Stimulated activated CD8-positive, alpha-beta memory T cell treated with anti-CD3 and anti-CD28 coated beads, Interleukin-15, amount 100 ng/mL, for 48 hours (primary cell): ENCODE measurements at regions not wholly inside any gene's neighbourhood (a gene's known extent, or its start where the extent isn't known, plus 50 kb on each side); places are given as distances from the start of the nearest gene placed in this dataset.

Experiments
- DNase-seq, 2 donors: peaks; one replicate each; pipeline ENCODE4 v3.0.0-alpha.2; 2020; ENCODE audit warnings: low read depth in 2 of 2

DNA sequence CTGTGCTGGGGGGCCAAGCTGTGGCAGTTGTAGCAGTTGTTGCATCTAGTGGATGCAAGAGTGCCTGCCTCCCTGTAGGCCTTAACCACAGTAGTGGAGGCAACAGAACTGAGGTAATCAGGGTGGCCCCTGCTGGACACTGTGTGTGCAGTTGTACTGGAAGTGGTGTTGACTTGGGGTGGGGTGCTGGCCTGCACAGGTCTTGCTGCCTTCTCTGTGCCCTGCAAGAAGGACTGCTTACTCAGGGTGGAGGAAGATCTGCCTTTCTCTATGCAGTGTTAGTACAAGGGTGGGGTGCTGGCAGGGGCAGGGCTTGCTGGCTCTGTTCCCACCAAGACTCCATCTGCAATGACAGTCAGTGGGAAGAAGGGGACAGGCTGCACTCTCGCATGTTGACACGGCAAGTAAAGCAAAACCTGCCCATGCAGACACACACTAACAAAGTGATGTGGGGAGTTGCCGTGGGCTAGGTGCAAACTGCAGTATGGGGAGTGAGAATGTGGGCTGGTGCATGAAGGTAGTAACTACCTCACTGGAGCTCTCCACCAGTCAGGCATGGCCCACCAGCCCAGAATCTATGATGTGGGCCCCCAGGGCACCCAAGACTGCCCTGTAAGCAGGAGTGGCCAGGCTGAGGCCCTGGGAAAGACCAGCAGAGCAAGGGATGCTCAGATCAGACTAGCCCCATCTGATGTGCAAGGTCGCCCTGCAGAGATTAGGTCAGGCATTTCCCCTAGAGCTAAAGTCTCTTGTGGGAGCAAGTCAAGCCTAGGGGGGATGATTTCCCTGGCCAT lies 594.9 kb downstream of the TECRL start:
- DNase-seq = no peak

DNA sequence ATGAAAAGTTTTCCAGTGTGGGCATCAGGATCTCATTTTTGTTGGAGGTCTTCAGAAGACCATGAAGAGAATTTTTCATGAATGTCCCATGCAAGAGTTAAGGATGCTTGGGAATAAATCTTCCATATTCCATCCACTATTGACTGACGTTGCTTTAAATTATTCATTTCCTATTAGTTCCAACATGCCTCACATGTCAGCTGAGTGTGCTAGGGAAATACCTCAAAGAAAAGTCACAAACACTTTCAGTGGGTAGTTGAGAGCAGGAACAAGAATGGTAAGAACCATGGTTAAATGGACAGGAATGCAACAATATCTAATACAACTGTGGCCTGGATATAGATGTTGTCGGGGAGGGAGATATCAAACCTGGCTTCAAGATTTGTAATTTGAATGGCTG lies 610.1 kb downstream of the TECRL start:
- DNase-seq = no peak

DNA sequence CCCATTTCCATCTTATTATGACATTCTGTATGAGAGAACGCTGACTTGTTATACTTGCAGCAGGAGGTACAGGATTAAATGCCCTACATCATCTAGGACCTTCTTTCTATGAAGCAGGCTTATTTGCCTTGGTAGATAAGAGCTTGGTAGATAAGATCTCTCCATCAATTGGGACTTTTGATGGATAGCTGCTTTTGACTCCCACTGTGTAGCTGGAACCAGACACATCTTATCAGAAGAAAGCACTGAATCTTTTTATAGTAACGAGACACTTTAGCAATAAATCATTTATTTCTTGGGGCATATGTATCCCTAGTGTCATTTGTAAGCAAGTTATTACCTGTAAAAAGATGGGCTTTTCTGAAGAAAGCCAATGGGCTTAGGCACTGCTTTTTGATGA lies 613.9 kb downstream of the TECRL start:
- no peak for DNase-seq

DNA sequence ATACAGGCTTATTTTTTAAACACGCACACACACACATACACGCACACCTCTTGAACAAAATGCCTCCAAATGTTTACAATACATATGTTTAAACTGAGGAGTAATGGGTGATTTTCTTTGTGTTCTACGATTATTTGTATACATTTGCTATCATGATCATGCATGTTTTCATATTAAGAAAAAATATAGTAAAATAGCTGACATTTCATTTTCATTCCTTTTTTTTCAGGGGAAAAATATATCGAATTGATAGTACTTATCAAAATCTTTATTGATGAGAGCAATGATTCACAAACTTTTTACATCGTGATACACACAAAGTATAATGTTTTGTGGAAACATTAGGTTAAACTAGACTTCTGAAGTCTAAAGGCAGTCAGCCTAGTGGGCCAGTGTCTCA lies 618.9 kb downstream of the TECRL start:
- no peak for DNase-seq

DNA sequence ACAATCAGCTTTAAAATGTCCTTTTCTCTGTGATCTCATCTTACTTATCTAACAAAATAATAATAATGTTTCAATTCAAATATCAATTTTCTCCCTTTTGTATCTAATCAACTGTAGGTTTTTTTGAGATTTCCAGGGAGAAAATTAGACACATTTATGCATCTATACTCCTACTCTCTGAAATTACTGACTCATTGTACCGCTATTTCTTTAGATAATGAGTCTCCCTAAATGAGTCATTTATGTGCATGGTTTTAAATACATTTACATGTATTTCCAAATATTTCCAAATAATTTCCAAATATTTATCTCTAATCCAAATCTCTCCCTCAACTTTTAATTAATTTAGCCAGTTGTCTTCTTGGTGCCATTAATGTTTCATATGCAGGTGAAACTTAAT lies 621.0 kb downstream of the TECRL start:
- no peak for DNase-seq

DNA sequence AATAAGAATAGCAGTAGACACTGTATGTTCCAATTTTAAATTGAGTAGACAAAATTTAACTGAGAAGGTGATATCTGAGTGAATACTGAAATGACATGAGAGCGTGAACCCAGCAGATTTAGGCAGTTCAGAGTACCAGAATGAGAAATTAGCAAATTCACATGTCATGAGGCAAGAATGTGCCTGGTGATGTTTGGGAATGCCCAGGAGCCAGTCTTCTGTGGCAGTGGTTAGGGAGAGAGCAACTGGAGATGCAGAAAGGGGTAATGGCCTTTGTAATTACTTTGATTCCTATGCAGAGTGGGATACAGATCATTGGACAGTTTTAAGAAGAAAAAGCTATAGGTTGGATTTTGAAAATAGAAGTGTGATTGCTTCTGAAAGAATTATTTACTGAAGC lies 621.9 kb downstream of the TECRL start:
- DNase-seq = no peak

DNA sequence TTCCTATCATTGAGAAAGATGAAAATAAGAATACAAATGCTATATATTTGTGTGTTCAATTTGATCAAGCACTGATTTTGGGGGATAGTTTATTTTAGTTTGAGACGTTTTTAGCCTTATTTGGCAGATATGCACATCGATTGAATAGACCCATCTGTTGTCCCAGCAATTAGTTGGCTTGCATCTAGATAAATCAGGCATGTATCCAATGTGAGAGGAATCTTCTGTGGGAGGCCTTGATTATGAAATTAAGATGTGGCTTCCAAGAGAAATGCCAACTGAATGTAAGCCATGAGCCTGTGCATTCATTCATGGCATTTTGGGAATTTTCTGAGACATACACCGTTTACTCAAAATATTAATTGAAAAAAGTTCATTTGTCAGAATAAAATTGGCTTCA lies 623.1 kb downstream of the TECRL start:
- DNase-seq = no peak

DNA sequence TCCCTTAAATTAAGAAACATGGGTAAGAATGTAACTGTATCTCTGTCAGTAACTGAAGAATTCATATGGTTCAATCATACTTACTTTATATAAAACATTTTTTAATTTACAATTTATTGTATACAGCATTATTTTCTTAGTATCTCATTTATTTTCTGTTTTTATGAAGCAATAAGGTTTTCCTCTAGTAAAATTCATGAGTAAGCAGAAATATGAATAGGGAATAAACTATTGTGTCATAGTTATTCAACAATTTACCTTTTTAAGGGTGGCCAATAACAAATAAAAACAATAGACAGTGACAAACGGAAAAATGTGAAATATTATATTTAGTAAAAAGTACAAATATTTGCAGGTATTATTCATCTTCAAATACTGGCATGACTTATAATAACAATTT lies 624.4 kb downstream of the TECRL start:
- DNase-seq = no peak

DNA sequence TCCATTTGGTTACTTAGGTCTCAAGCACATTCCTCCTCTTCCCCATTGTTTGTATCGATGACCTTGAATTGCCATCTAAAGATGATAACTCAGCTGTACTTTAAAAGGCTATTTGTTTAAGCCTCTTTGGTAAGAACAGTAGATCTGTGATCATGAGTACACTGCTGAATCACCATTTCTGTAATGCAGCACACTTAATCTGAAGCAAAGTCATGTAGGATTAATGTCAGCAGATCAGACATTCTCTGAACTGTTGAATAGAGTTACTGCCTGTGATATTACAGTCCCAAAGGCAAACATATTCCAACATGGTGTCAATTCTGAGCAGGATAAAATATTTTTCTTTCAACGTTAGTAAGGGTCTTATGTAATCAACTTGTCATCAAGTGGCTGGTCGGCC lies 631.6 kb downstream of the TECRL start:
- DNase-seq = no peak

DNA sequence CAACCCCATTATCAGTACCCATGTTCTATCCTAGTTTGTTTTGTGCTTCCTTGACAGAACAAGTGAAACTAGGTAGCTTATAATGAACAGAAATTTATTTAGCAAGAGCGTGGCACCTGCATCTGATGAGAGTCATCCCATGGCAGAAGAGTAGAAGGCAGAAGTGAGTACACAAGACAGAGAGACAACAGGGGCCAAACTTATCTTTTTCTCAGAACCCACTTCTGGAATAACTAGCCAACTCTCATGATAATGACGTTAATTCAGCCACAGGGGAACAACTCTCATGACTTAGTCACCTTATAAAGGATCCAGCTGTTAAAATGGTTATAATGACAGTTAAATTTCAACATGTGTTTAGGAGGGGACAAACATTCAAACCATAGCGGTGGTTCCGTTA lies 644.9 kb downstream of the TECRL start:
- no peak for DNase-seq

DNA sequence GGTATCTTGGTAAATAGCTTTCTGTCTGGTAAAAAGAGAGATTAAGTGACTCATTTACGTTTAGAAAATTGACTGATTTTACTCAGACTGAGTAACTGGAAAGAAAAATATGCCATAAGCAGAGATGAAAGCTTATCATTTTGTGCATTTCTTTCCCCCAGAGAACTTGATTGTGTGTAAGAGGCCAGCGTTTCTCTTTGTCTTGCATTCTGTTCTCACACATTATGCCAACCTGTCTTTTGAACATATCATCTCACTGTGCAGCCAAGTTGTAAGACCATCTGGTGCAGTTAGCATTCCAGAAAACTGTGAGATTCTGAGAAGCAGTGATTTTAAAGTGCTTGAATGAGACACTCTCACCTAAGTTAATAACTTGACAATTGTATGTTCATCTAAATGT lies 651.3 kb downstream of the TECRL start:
- DNase-seq = no peak

DNA sequence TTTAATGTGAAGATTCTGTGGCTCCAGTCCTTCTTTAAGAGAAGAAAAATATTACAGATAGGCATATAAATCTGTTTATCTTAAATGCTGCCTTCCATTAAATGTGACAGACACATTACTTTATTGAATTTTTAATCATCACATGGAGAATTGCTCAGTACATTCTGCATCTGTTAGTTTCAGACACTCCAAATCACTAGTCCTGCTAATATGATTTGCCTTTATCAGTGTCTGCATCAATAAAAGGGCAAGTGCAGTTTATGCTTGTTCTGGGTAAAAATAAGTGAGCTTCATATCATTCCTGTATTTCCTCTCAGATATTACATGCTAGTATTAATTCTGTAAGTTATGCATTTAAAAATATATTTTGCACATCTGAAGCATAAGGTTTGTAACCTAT lies 666.4 kb downstream of the TECRL start:
- DNase-seq = no peak

DNA sequence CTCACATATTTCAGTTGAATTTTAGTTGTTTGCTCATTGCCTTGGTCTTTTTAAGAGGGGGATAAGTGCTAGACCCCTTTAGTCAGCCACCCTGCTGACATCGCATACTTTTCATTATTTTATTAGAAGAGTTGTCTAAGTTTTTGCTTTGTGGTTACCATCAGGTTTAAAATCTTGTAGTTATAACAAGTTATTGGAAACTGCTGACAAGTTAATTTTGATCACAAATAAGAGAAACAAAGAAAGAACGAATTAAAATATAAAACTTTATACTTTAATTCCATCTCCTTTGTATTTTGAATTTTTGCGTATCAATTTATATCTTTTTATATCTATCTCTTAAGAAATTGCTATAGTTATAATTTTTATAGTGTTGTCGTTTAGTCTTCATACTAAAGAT lies 679.7 kb downstream of the TECRL start:
- DNase-seq = no peak

DNA sequence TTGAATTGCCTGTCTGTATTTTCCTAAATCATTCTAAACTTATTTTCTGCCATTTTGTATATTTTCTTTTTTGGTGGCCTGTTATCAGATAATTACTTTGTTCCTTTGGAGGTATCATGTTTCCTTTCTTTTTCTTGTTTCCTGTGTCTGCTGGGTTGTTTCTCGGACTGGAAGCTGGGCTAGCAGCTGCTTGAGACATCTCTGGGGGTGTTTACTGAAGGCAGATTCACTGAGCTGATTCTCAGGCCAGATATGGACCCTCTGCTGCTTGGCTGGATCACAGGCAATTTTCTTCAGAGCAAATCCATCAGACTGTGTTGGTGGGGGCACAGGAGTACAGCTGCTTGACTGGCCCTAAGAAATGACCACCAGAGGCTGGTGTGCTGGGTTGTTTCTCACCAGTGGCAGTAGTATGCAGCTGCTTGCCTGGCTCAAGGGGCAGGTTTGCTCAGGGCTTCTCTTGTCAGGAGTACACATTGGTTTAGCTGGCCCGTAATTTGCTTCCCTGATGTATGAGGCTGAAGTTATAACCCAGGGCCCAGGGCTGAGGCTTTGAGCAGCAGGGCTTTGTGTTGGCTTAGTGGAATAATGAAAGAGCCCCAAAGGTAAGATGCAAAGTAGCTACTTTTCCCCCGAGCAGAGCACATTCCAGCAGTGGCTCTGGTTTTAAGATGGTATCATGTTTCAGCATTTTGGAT lies 680.6 kb downstream of the TECRL start:
- no peak for DNase-seq

DNA sequence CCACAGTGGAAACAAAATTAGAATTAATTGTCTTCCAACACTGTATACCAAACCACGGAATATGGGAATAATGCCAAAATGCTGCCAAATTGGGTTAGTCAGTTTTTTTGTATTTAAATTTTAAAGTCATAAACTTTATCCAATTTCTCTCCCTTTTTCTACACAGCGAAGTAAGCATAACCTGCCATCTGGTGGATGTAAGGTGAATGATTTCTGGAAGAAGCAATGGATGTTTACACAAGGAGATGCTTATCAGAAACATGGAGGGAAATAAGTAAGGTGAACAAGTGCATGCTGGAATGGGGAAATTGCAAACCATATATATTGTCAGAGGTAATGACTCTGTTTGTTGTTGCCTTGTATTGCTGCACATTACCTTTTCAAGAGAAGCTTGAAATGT lies 691.9 kb downstream of the TECRL start:
- DNase-seq = no peak

DNA sequence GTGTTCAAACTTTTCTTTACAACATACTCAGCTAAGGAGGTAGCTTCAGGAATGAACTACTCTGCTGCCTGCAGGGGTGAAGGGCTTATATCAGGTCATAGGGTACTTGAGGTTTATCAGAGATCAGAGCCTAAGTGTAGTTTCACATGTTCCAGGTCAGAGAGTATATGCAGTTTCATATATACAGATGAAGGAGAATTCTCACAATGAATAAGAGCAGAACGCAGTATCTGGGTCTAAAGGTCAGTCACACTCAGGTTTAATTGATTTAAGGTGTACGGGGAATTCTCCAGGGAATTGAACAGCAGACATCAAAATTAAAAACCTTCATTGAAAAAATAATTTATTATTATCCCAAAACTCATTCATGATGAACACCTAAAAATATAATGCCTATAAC lies 700.6 kb downstream of the TECRL start:
- no peak for DNase-seq

DNA sequence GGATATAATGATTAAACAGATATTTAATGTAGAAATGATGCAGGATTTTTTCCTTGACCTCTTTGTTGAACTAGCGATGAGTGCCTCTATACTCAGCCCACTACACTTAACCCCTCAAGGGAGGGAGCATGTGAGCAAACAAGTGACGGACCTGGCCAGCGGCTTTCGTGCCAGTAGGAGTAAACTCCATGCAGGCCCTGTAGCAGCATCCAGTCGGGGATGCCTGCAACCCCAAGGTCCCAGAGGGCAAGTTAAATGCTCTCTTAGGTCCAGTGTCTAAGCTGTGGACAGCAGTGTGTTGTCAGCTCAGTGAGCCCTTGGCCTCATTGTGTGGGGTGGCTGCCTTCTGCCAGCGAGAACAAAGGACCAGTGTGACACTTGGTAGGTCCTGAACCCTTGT lies 708.7 kb downstream of the TECRL start:
- DNase-seq = no peak

DNA sequence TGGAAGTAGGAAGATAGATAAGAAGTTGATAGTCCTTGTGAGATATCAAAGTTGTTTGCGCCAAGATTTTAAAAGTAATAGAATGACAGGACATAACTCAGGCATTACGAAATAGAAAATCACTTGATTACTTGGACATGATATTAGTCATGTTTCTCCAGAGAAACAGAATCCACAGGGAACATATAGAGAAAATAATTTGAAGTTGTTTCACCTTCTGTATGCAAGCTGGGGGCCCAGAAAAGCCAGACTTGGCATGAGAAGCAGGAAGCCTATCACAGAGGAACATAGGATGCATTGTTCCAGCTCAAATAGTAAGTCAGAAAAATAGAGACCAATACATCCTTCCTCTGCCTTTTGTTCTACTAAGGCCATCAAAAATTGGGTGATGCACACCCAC lies 715.9 kb downstream of the TECRL start:
- DNase-seq = no peak

DNA sequence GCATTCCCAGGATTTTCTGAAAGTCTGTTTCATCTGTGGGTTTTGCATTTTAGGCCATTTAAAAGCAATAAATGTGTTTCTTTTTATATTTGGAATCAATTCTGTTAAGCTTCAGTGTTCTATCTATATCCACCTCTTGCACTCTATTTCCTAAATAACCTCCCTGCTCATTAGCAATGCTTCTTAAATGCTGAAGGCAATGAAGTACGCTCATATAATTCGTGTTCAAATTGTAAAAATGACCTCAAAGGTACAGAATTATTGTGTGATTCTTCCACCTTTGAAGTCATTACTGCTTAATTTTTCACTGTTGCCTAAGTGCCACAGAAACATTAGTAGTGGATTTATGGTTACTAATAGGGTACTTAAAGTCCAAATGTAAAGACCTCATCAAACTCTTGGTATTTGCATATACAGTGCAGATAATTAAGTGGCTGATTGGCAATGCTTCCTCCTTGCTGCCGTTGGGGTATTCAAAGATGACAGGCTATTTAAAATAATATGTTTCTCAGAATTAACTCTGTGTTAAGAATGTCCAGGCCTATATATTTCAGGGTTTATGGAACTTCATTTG lies 730.8 kb downstream of the TECRL start:
- no peak for DNase-seq

DNA sequence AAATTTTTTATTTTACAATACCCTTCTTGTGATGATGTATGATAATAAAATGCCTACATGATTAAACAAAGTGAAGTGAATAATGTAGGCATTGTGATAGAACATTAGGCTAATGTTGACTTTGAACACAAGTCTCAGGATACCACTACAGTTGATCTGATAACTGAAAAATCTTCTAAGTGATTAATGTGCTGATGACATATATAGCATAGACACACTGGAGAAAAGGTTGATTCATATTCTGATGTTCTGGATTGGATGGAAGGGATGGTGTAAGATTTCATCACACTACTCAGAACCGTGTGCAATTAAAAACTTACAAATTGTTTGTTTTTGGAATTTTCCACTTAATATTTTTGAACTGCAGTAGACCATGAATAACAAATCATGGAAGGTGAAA lies 738.5 kb downstream of the TECRL start:
- no peak for DNase-seq

DNA sequence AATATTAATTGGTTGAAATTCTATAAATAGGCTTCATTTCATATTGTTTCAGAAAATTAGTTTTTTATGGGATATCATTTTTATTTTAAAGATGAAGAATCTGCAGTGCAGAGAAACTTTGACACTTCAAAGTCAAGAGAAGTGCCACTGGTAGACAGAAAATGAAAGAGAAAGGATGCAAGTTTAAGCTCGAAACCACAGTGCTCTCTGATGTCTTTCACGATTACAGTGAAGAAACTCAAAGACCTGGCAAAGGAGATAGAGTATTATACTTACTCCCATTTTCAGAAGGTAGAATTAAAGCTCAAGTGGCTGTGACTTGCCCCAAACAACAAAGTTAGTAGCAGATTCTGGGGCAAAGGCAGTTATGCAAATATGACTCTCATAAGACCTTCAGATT lies 745.4 kb downstream of the TECRL start:
- no peak for DNase-seq

DNA sequence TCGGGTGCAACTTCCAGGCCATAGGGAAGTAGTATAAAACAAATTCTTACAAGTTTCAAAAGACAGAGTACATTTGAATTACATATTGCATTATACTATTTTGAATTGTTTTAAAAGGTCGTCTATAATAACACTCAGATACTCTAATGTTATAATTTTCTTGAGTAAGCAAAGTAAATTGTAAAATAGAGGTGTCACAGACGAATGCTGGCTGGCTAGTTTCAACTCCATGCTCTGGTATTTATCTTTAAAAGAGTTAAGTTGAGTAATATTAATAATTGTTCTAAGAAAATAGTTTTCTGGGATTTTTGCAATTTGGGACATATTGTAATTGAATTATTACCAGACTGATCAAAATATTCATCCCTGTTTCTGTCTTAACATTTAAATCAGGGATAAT lies 764.9 kb downstream of the TECRL start:
- no peak for DNase-seq

DNA sequence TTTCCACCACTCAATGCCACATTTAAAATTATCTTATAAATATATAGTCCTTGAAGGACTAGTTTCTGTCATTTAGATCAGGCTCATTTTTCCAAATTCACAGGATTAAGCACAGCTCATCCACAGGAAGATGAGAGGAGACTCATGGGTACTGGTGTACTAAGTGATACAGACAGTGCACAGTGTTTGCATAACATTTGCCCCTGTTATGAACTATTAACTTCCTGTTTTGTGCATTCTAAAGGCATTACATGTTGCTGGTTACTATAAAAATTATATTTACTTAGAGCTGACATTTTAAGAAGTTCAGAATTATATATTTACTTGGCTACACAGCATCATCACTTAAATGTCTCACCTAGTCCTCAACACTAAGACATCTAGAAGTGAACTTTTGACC lies 772.0 kb downstream of the TECRL start:
- DNase-seq = no peak
